ENCODE measurements at regions not wholly inside any gene's neighbourhood (a gene's known extent, or its start where the extent isn't known, plus 50 kb on each side); places are given as distances from the start of the nearest gene placed in this dataset.

DNA sequence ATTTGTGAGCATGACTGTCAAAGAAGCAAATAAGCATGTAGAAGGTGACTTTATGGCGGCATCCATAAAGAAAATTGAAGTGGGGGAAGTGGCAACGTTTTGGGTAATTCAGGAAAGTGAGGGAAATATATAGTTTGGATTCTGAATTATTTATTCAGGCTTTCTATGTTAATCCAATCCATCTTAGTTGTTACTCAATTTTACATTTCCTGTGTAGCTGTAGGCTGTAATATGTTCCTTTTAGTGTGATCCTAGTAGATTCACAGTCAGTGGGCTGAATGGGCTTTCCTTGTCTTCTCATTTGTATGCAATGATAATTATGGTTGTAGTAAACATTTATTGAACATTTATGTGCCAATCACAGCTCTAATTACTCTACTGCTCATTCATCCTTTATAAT is 654.1 kb downstream of the EDEM1 start:
- Histone ChIP-seq H3K36me3 (replicated peaks in 1 of 2; ENCODE audit: control insufficient read depth in 1 of 2, insufficient read depth in 2 of 2, low read length in 2 of 2) (no peaks in the 10 kb centered on the region), H3K4me3 (replicated peaks in 1 of 3; ENCODE audit: insufficient read depth in 1 of 3, low read depth in 2 of 3, low read length in 3 of 3) (no peak overlapping the region), H3K9me3 (ENCODE audit: low read length) (peaks cover 86% of the 10 kb centered on the region), H3K9ac (ENCODE audit: insufficient read depth, low read depth, low read length) (no peak overlapping the region), H4K20me1 (ENCODE audit: insufficient read depth, low read length) (no peaks in the 10 kb centered on the region), H3K27me3 (ENCODE audit: control insufficient read depth in 1 of 2, insufficient read depth in 2 of 2, low read length in 2 of 2) (no peaks in the 10 kb centered on the region), H2AFZ (ENCODE audit: low read length) (no peak overlapping the region), H3K27ac (ENCODE audit: extremely low read length, insufficient read depth, low read length) (no peak overlapping the region), H3K4me1 (ENCODE audit: insufficient read depth, low read length) (no peaks in the 10 kb centered on the region), H3K79me2 (ENCODE audit: insufficient read depth, low read length) (no peaks in the 10 kb centered on the region), H3K4me2 (ENCODE audit: low read depth, low read length) (no peak overlapping the region)
- 3% methylated on average over 2 of the region's 2 CpGs for WGBS (ENCODE audit: low lambda C conversion rate)
- intact Hi-C loops (cut with micrococcal nuclease; ENCODE audit: unreplicated experiment): no loop called here
- FAIRE-seq (no peak), ATAC-seq (no peak), DNase-seq (ENCODE audit: low spot score) (no peak)
- POLR2A ChIA-PET: no interaction called here
- TF ChIP-seq ZNF562 (CRISPR knock-in tag; IDR thresholded peaks at IDR 0.05; ENCODE audit: borderline replicate concordance) (no peak), ZNF775 (CRISPR knock-in tag; IDR thresholded peaks at IDR 0.05; ENCODE audit: borderline replicate concordance) (no peak), HNRNPK (IDR thresholded peaks at IDR 0.05; ENCODE audit: low read depth, low read length, poor library complexity, severe bottlenecking) (no peak), ZBTB7B (CRISPR knock-in tag; IDR thresholded peaks at IDR 0.05) (no peak), KAT8 (CRISPR knock-in tag; IDR thresholded peaks at IDR 0.05) (no peak), ZNF670 (CRISPR knock-in tag; IDR thresholded peaks at IDR 0.05; ENCODE audit: borderline replicate concordance) (no peak), NPAS2 (CRISPR knock-in tag; IDR thresholded peaks at IDR 0.05; ENCODE audit: borderline replicate concordance) (no peak), NR2C2 (CRISPR knock-in tag; IDR thresholded peaks at IDR 0.05; ENCODE audit: borderline replicate concordance) (no peak), NCOA5 (CRISPR knock-in tag; IDR thresholded peaks at IDR 0.05) (no peak)
- TF ChIP-seq, protein P1, sequence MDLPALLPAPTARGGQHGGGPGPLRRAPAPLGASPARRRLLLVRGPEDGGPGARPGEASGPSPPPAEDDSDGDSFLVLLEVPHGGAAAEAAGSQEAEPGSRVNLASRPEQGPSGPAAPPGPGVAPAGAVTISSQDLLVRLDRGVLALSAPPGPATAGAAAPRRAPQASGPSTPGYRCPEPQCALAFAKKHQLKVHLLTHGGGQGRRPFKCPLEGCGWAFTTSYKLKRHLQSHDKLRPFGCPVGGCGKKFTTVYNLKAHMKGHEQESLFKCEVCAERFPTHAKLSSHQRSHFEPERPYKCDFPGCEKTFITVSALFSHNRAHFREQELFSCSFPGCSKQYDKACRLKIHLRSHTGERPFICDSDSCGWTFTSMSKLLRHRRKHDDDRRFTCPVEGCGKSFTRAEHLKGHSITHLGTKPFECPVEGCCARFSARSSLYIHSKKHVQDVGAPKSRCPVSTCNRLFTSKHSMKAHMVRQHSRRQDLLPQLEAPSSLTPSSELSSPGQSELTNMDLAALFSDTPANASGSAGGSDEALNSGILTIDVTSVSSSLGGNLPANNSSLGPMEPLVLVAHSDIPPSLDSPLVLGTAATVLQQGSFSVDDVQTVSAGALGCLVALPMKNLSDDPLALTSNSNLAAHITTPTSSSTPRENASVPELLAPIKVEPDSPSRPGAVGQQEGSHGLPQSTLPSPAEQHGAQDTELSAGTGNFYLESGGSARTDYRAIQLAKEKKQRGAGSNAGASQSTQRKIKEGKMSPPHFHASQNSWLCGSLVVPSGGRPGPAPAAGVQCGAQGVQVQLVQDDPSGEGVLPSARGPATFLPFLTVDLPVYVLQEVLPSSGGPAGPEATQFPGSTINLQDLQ (CRISPR knock-in tag; IDR thresholded peaks at IDR 0.05): no peak
- TF ChIP-seq, protein P2, sequence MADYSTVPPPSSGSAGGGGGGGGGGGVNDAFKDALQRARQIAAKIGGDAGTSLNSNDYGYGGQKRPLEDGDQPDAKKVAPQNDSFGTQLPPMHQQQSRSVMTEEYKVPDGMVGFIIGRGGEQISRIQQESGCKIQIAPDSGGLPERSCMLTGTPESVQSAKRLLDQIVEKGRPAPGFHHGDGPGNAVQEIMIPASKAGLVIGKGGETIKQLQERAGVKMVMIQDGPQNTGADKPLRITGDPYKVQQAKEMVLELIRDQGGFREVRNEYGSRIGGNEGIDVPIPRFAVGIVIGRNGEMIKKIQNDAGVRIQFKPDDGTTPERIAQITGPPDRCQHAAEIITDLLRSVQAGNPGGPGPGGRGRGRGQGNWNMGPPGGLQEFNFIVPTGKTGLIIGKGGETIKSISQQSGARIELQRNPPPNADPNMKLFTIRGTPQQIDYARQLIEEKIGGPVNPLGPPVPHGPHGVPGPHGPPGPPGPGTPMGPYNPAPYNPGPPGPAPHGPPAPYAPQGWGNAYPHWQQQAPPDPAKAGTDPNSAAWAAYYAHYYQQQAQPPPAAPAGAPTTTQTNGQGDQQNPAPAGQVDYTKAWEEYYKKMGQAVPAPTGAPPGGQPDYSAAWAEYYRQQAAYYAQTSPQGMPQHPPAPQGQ (CRISPR knock-in tag; IDR thresholded peaks at IDR 0.05; ENCODE audit: borderline replicate concordance): no peak
- TF ChIP-seq, protein P3, sequence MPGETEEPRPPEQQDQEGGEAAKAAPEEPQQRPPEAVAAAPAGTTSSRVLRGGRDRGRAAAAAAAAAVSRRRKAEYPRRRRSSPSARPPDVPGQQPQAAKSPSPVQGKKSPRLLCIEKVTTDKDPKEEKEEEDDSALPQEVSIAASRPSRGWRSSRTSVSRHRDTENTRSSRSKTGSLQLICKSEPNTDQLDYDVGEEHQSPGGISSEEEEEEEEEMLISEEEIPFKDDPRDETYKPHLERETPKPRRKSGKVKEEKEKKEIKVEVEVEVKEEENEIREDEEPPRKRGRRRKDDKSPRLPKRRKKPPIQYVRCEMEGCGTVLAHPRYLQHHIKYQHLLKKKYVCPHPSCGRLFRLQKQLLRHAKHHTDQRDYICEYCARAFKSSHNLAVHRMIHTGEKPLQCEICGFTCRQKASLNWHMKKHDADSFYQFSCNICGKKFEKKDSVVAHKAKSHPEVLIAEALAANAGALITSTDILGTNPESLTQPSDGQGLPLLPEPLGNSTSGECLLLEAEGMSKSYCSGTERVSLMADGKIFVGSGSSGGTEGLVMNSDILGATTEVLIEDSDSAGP (CRISPR knock-in tag; IDR thresholded peaks at IDR 0.05; ENCODE audit: borderline replicate concordance): no peak
- CTCF ChIA-PET (ENCODE audit: low intra/inter-chr PET ratio, low total read pairs): no interaction called here
- no TSS peak for BruUV-seq (replicated peaks)
- in situ Hi-C loops (cut with HindIII; ENCODE audit: extremely low pct_ligation_motif_present, low pct_unique_long_range_greater_than_20kb): no loop called here
